Prostate gland (tissue), 2 donors: ENCODE measurements at regions not wholly inside any gene's neighbourhood (a gene's known extent, or its start where the extent isn't known, plus 50 kb on each side); places are given as distances from the start of the nearest gene placed in this dataset.
"Not testable (repeated sequence)": the region's sequence is repeated elsewhere in the genome, so short reads cannot be mapped to it uniquely, and the experiment has no call there.

ENCODE experiments used
- DNase-seq: peaks from one replicate; pipeline ENCODE4 v3.0.0-alpha.2; 2019; ENCODE audit warnings: low spot score
- H3K27ac ChIP-seq, 2 donors: fragments of 200-600 bp; sonication (generic); 2 replicates each; pipeline ENCODE4 v1.5.1; 2017 to 2019
- H3K27me3 ChIP-seq: fragments of 200-600 bp; sonication (generic); replicated peaks from 2 replicates; pipeline ENCODE4 v1.5.1; 2019; ENCODE audit not compliant: insufficient read depth
- H3K36me3 ChIP-seq, 2 donors: fragments of 200-600 bp; sonication (generic); 1 replicate in 1 of 2; 2 replicates in 1 of 2; pipeline versions ENCODE4 v1.5.1 to v1.8.1; 2017 to 2019
- H3K4me1 ChIP-seq: fragments of 200-600 bp; sonication (generic); replicated peaks from 2 replicates; pipeline ENCODE4 v1.5.1; 2019
- H3K4me3 ChIP-seq, 2 donors: fragments of 200-600 bp; sonication (generic); 2 replicates each; pipeline ENCODE4 v1.5.1; 2017 to 2019
- H3K9me3 ChIP-seq: fragments of 200-600 bp; sonication (generic); 2 replicates; pipeline ENCODE4 v1.5.1; 2017
- CTCF ChIP-seq, 4 experiments: fragments of 200-600 bp in 2 of 4; fragments of 450-650 bp in 2 of 4; sonication (generic) in 2 of 4; IDR thresholded peaks; 1 replicate in 3 of 4; 2 replicates in 1 of 4; pipeline ENCODE4 v1.5.1; 2016 to 2019; ENCODE audit warnings: antibody characterized with exemption in 4 of 4, mild to moderate bottlenecking in 2 of 4, moderate library complexity in 2 of 4
- POLR2A ChIP-seq: fragments of 450-650 bp; IDR thresholded peaks from one replicate; pipeline ENCODE4 v1.6.1; 2016; ENCODE audit warnings: antibody characterized with exemption, mild to moderate bottlenecking
- POLR2AphosphoS5 ChIP-seq: sonication (generic); formaldehyde crosslinking; IDR thresholded peaks from one replicate; pipeline ENCODE4 v1.6.1; 2017; ENCODE audit warnings: antibody characterized with exemption
- WGBS: methylation state at CpG from one replicate; pipeline ENCODE4 v1.1.5; 2018; 5-methylcytosine and 5-hydroxymethylcytosine counted together
- intact Hi-C: fragments of 100-400 bp; cut with DNase I; formaldehyde crosslinking; loops from one replicate; pipeline ENCODE4 v1.14.2; 2022

GRCh38 chrX:16333453-16333852 is 166.2 kb downstream of the MAGEB17 start:
- no peaks in the 10 kb centered on the region for H3K36me3 ChIP-seq
- intact Hi-C loops, result no loop called here
- no peak for DNase-seq
- 63% methylated on average over 7 of the region's 7 CpGs for WGBS
- no peaks in the 10 kb centered on the region for H3K4me1 ChIP-seq
- H3K9me3 ChIP-seq, result no peaks in the 10 kb centered on the region
- H3K27ac ChIP-seq, result no peak overlapping the region
- no peaks in the 10 kb centered on the region for H3K27me3 ChIP-seq
- no peak overlapping the region for H3K4me3 ChIP-seq
- TF ChIP-seq POLR2AphosphoS5, result no peak
- TF ChIP-seq CTCF (IDR thresholded peaks at IDR 0.05), result no peak
- TF ChIP-seq POLR2A, result no peak

- Histone ChIP-seq H3K4me1 (no peaks in the 10 kb centered on the region), H3K4me3 (no peak overlapping the region), H3K36me3 (no peaks in the 10 kb centered on the region), H3K27me3 (no peaks in the 10 kb centered on the region), H3K27ac (no peak overlapping the region), H3K9me3 (no peaks in the 10 kb centered on the region)
- WGBS, result 94% methylated on average over 1 of the region's 1 CpG
- TF ChIP-seq POLR2A (no peak), CTCF (IDR thresholded peaks at IDR 0.05) (no peak), POLR2AphosphoS5 (no peak)
- no peak for DNase-seq
- intact Hi-C loops, result no loop called here
These were observed 167.9 kb downstream of the MAGEB17 start for GRCh38 chrX:16335181-16335580.

GRCh38 chrX:16347968-16348670 is 180.8 kb downstream of the MAGEB17 start:
- TF ChIP-seq POLR2AphosphoS5, result no peak
- no peak for TF ChIP-seq CTCF (IDR thresholded peaks at IDR 0.05)
- TF ChIP-seq POLR2A, result no peak
- Histone ChIP-seq H3K36me3 (no peaks in the 10 kb centered on the region), H3K27me3 (no peaks in the 10 kb centered on the region), H3K4me3 (no peak overlapping the region), H3K4me1 (no peaks in the 10 kb centered on the region), H3K9me3 (no peaks in the 10 kb centered on the region), H3K27ac (no peak overlapping the region)
- intact Hi-C loops, result no loop called here
- WGBS, result 77% methylated on average over 4 of the region's 4 CpGs
- no peak for DNase-seq

GRCh38 chrX:16357902-16358301 is 190.6 kb downstream of the MAGEB17 start:
- no peak overlapping the region for H3K4me3 ChIP-seq
- intact Hi-C loops, result no loop called here
- TF ChIP-seq POLR2AphosphoS5 (no peak), CTCF (IDR thresholded peaks at IDR 0.05) (no peak), POLR2A (no peak)

GRCh38 chrX:16360056-16360455 is 192.8 kb downstream of the MAGEB17 start:
- H3K36me3 ChIP-seq, intact Hi-C loops, DNase-seq, H3K4me3 ChIP-seq, H3K27me3 ChIP-seq, H3K4me1 ChIP-seq, H3K27ac ChIP-seq, H3K9me3 ChIP-seq: not testable (repeated sequence)
- 92% methylated on average over 8 of the region's 15 CpGs for WGBS

More at GRCh38 chrX:16357902-16358301, 190.6 kb downstream of the MAGEB17 start:
- H3K36me3 ChIP-seq, result no peaks in the 10 kb centered on the region
- no peaks in the 10 kb centered on the region for H3K4me1 ChIP-seq
- no peak overlapping the region for H3K27ac ChIP-seq
- DNase-seq, result no peak
- H3K9me3 ChIP-seq, result no peaks in the 10 kb centered on the region
- H3K27me3 ChIP-seq, result no peaks in the 10 kb centered on the region
